Suprapubic skin (tissue), 4 donors: ENCODE measurements at regions not wholly inside any gene's neighbourhood (a gene's known extent, or its start where the extent isn't known, plus 50 kb on each side); places are given as distances from the start of the nearest gene placed in this dataset.

Experiments
- DNase-seq, 2 donors: peaks; one replicate each; pipeline ENCODE4 v3.0.0-alpha.2; 2019; ENCODE audit warnings: low spot score in 2 of 2
- H3K27ac ChIP-seq: fragments of 200-600 bp; sonication (generic); one replicate; pipeline ENCODE4 v1.5.1; 2019
- H3K27me3 ChIP-seq: fragments of 200-600 bp; sonication (generic); one replicate; pipeline ENCODE4 v1.5.1; 2019
- H3K36me3 ChIP-seq: fragments of 200-600 bp; sonication (generic); one replicate; pipeline ENCODE4 v1.5.1; 2019
- H3K4me1 ChIP-seq: fragments of 200-600 bp; sonication (generic); one replicate; pipeline ENCODE4 v1.5.1; 2019
- H3K4me3 ChIP-seq: fragments of 200-600 bp; sonication (generic); one replicate; pipeline ENCODE4 v1.5.1; 2019; ENCODE audit warnings: mild to moderate bottlenecking
- H3K9me3 ChIP-seq: fragments of 200-600 bp; sonication (generic); one replicate; pipeline ENCODE4 v1.5.1; 2019
- CTCF ChIP-seq, 2 donors: fragments of 200-600 bp in 1 of 2; fragments of 450-650 bp in 1 of 2; sonication (generic) in 1 of 2; IDR thresholded peaks; one replicate each; pipeline ENCODE4 v1.5.1; 2016 to 2019; ENCODE audit warnings: antibody characterized with exemption in 2 of 2, mild to moderate bottlenecking in 1 of 2, moderate library complexity in 1 of 2
- EP300 ChIP-seq: sonication (generic); formaldehyde crosslinking; IDR thresholded peaks from one replicate; pipeline ENCODE4 v1.6.1; 2017; ENCODE audit warnings: antibody characterized with exemption
- POLR2A ChIP-seq, 2 donors: fragments of 450-650 bp; IDR thresholded peaks; one replicate each; pipeline ENCODE4 v1.6.1; 2017; ENCODE audit warnings: antibody characterized with exemption in 2 of 2, mild to moderate bottlenecking in 2 of 2, moderate library complexity in 2 of 2
- POLR2AphosphoS5 ChIP-seq, 3 donors: sonication (generic); formaldehyde crosslinking; IDR thresholded peaks; one replicate each; pipeline ENCODE4 v1.6.1; 2017; ENCODE audit warnings: antibody characterized with exemption in 3 of 3
- WGBS: methylation state at CpG from one replicate; pipeline ENCODE4 v1.1.5; 2018; 5-methylcytosine and 5-hydroxymethylcytosine counted together

DNA sequence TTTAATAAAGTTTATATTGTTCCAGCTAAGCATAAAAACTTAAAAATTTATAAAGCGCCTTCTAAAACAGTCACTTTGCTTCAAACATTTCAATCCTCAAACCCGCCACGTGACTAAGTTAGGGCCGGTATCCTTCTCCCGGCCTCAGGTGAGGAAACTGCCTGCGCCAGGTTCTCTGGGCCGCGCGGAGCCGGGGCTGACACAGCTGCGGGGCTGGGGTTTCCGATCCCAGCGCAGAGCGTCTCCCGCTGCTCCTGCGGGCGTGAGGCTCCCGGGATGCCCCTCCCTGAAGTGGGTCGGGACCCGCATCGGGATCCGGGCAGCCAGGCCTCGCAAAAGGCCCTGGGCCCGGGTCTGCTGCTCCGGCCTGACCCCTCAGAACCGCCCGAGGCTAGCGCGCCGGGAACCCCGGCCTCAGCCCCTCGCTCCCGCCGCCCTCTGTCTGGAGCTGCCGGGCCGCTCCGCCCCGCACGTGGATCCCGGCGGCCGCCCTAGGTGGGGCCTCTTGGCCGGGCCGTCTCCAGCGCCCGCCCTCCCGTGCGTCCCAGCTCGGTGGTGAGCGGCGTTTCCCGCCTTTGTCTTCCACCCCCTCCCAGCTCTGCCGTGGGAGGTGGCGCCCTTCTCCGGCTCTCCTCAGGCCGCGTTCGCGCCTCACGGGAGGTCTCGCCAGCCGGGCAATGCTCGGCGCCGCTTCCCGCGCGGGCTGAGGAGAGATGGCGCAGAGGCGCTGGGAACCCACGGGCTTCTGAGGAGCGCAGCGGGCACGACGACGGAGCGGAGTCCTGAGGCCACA, 267.9 kb downstream of the DLL1 start:
- peak; percentile 66 to 75 for DNase-seq
- no peak overlapping the region for H3K27ac ChIP-seq
- WGBS: 77% methylated on average over 77 of the region's 77 CpGs

GRCh38 chr6:170022291-170022722, 268.6 kb downstream of the DLL1 start:
- Histone ChIP-seq H3K4me1 (peaks cover 26% of the 10 kb centered on the region), H3K27me3 (peaks cover 25% of the 10 kb centered on the region), H3K27ac (no peak overlapping the region), H3K9me3 (no peaks in the 10 kb centered on the region), H3K4me3 (no peak overlapping the region), H3K36me3 (no peaks in the 10 kb centered on the region)
- TF ChIP-seq EP300: no peak
- no peak for TF ChIP-seq POLR2A (IDR thresholded peaks at IDR 0.05)
- no peak for TF ChIP-seq CTCF (IDR thresholded peaks at IDR 0.05)
- no peak for TF ChIP-seq POLR2AphosphoS5 (IDR thresholded peaks at IDR 0.05)
- WGBS: 95% methylated on average over 14 of the region's 23 CpGs
- DNase-seq: peak; percentile 31 to 60

More for the DNA sequence above, 267.9 kb downstream of the DLL1 start:
- peak overlapping the region; percentile 5 for H3K4me3 ChIP-seq
- peaks cover 27% of the 10 kb centered on the region for H3K4me1 ChIP-seq
- peaks cover 25% of the 10 kb centered on the region for H3K27me3 ChIP-seq
- TF ChIP-seq POLR2A (IDR thresholded peaks at IDR 0.05) (no peak), EP300 (no peak)
- H3K9me3 ChIP-seq: no peaks in the 10 kb centered on the region
- H3K36me3 ChIP-seq: no peaks in the 10 kb centered on the region

DNA sequence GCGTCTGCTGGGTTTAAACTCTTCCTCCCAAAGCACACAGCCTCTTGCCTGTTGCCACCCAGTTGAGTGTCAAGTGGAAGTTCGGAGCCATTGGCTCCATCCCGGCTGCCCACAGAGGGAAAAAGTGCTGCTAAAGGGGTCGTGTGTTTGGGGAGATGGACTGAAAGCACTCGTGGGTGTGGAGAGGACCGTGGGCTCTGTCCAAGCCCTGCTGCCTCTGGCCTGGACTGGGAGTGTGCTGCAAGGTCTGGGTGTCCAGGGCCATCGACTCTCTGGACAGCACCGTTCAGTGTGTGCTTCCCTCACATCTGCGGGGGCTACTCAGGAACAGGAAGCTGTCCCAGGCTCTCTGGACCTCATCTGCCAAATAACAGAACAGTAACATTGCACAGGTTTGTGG, 269.3 kb downstream of the DLL1 start:
- WGBS: 86% methylated on average over 9 of the region's 9 CpGs
- Histone ChIP-seq H3K4me3 (no peak overlapping the region), H3K4me1 (peaks cover 18% of the 10 kb centered on the region), H3K36me3 (no peaks in the 10 kb centered on the region), H3K9me3 (no peaks in the 10 kb centered on the region), H3K27ac (no peak overlapping the region), H3K27me3 (peaks cover 25% of the 10 kb centered on the region)
- TF ChIP-seq POLR2AphosphoS5 (IDR thresholded peaks at IDR 0.05): no peak
- no peak for TF ChIP-seq POLR2A (IDR thresholded peaks at IDR 0.05)
- TF ChIP-seq EP300: no peak
- TF ChIP-seq CTCF (IDR thresholded peaks at IDR 0.05): no peak
- DNase-seq: peak; percentile 31 to 32

DNA sequence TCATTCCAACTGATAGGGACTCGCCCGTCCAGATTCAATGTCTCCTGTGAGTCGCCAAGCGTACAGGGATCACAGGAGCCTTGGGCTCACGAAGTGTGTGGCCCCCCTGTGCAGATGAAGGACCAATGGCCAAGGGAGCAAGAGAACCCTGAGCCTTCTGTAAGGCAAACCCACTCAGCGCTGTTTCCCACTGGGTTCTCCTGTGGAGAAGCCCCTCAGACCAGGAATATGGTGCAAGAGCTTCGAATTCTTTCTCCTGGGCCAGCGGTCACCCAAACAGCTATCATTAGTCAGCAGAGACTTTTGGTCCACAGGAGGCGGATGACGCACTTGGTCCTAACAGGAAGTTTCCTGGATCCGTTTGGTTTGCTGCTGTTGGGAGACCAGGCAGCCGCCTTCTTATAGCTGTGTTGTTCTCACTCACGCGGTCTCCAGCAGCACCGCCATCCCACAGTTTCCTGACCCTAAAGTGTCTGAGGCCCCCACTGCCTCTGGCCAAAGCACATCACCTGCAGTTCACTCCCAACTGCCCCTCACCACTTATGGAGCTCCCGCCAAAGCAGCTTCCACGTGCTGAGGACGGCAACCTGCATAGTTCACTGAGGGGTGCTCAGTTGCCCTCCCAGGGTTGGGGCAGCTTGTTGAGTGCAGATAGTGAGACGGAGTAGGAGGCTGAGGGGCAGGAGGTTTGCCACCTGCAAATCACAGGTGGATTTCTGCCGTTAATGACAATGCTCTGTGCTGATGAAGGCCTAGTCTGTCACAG, 268.6 kb downstream of the ERMARD start:
- no peaks in the 10 kb centered on the region for H3K36me3 ChIP-seq
- peaks cover 21% of the 10 kb centered on the region for H3K27me3 ChIP-seq
- peaks cover 3% of the 10 kb centered on the region for H3K4me1 ChIP-seq
- no peak overlapping the region for H3K27ac ChIP-seq
- WGBS: 99% methylated on average over 12 of the region's 20 CpGs
- TF ChIP-seq POLR2AphosphoS5 (IDR thresholded peaks at IDR 0.05) (no peak), POLR2A (IDR thresholded peaks at IDR 0.05) (no peak), EP300 (no peak), CTCF (IDR thresholded peaks at IDR 0.05) (no peak)
- no peaks in the 10 kb centered on the region for H3K9me3 ChIP-seq
- peak; percentile 43 to 75 for DNase-seq
- H3K4me3 ChIP-seq: no peak overlapping the region

DNA sequence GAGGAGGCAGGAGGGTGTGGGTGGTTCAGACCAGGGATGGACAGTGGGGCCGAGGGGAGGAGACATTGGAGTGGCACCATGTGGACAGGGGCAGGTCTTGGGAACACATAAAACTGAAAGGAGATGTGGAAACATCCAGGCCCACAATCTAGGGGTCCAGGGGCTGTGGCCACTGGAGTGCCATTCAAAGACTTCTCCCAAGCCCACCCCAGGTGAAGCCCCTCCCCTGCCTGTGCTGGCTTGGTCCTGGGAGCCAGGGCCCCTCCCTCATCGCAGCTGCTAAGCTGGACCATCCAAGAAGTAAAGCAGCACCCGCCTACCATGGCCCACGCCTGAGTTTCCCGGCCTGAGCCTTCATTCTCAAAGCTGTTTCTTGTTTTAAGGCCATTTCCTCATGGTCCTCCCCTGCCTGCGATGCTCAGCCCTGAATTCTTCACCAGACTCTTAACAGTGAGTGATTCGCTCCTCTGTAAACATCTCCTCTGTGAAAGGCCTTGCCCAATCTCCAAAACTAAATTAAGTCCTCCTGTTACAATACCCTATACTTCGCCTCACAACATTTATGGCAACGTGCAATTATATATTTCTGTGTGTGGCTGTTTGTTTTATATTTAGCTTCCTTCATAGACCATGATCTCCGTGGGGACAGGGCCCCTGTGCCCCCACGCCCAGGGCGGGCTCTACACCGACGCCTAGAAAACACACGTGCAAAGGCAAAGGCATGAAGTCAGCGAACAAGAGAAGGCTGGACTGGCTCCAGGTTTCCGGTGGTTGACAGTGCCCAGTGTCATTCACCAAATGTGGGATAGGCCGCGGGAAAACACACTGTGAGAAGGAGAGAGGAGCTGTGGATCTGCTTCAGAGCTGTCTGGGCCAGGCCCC, 267.8 kb downstream of the ERMARD start:
- peaks cover 21% of the 10 kb centered on the region for H3K27me3 ChIP-seq
- no peaks in the 10 kb centered on the region for H3K36me3 ChIP-seq
- peaks cover 3% of the 10 kb centered on the region for H3K4me1 ChIP-seq
- no peak for TF ChIP-seq POLR2AphosphoS5 (IDR thresholded peaks at IDR 0.05)
- no peak for TF ChIP-seq POLR2A (IDR thresholded peaks at IDR 0.05)
- TF ChIP-seq CTCF (IDR thresholded peaks at IDR 0.05): no peak
- no peak for TF ChIP-seq EP300
- peak overlapping the region; percentile 49 for H3K27ac ChIP-seq
- H3K4me3 ChIP-seq: no peak overlapping the region
- 65% methylated on average over 19 of the region's 19 CpGs for WGBS
- peak; percentile 70 to 78 for DNase-seq
- H3K9me3 ChIP-seq: no peaks in the 10 kb centered on the region
